HG03064 (cell line): ENCODE measurements at regions not wholly inside any gene's neighbourhood (a gene's known extent, or its start where the extent isn't known, plus 50 kb on each side); places are given as distances from the start of the nearest gene placed in this dataset.

Experiments used
- ATAC-seq: cut with Tn5 transposase; IDR thresholded peaks from one replicate; pipeline ENCODE4 v1.9.1; 2021; ENCODE audit warnings: low read depth; ENCODE audit not compliant: unreplicated experiment

DNA sequence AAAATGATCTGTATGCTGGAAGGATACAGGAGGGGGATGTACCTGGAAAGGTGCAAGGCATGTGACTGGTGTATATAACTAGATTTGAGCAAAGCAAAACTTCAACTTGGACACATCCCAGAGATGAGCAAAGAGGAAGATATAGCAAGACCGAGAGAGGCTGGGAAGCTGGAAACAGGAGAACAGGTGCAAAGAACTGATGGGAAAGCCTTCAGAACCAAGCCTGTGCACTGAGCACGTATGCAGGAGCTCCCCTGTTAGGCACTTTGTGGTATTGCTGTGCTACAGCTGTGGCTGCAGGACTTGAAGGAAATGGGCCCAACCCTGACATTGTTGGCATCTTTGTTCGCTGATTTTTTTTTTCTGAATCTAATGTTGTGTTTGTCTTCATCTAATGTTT is 120.7 kb upstream of the PWP1 start:
- ATAC-seq = no peak

- ATAC-seq = no peak
These were observed 120.0 kb upstream of the PWP1 start for GRCh38 chr12:107565551-107565950.

- no peak for ATAC-seq
These were observed 117.6 kb upstream of the PWP1 start for GRCh38 chr12:107567876-107568619.

GRCh38 chr12:107568718-107569117 is 116.9 kb upstream of the PWP1 start:
- no peak for ATAC-seq

DNA sequence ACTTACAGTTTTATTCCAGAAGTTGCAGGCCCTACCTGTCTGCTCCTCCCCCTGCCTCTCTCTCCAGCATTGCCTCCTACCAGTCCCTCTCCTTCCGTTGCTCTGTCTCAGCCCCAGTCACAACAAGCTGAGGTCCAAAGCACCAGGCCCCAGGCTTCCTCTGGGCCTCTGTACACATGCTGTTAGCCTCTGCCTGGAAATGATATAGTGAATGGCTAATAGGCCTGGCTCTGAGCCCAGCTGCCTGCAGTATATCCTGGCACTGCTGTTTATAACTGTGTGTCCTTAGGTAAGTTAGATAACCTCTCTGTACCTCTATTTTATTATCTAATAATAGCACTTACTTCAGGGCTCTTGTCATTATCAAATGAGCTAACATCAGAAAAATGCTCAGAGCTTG is 114.9 kb upstream of the PWP1 start:
- no peak for ATAC-seq

- ATAC-seq = no peak
These were observed 114.1 kb upstream of the PWP1 start for GRCh38 chr12:107571492-107571891.

GRCh38 chr12:107574691-107575090 is 110.9 kb upstream of the PWP1 start:
- ATAC-seq = no peak

DNA sequence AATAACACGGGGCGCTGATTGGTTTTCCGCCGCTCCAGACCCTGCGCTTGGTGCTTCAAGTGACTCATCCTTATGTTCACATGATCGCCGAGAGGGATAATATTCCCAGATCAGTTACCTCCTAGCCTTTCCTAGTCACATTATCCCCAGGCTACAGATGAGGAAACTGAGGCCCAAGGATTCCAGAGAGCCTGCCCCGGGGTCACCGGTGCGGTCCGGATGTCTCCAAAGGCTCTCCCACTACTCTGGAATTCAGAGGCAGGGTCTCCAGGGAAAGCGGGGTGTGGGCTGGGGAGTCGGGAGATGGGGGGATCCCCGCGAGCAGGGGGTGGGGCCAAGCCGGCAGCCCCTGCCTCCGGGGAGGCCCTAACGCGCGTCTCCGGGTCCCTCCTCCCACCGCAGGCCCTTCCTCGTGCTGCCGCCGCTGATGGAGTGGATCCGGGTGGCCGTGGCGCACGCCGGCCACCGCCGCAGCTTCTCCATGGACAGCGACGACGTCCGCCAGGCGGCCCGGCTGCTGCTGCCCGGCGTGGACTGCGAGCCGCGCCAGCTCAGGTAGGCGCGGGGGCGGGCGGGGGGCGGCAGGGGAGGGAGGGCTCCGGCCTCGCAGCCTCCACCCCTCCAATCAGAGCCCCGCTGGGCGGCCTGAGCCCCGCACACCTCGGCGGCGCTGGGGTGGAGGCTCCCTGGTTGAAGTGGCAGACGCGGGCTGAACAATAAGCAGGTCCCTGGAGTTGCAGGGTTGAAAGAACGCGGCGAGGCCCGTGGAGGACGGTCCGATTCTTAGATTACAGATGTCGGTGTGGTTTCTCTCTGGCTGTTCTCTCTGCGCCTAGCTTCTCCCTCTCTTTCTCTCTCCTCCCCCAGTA is 104.6 kb upstream of the PWP1 start:
- no peak for ATAC-seq

- no peak for ATAC-seq
These were observed 104.0 kb upstream of the PWP1 start for GRCh38 chr12:107581619-107582015.

GRCh38 chr12:107583551-107583950 is 102.0 kb upstream of the PWP1 start:
- no peak for ATAC-seq

DNA sequence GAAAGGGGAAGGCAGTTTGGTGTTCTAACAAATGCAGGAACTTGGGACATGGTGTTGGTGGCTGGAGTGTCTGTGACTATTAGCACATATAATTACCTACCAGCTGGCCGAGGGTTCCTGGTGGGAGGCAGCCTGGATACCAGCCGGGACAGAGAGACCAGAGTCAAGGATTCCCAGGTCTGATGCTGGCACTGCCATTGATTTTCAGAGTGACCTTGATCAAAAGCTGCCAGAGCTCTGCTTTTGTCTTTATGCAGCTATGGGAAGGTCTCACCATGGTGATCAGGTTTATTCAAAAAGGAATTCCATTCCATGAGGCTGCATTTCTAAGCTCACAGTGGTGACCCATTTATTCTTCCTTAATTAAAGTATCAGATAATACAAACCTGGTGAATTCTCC is 101.0 kb upstream of the PWP1 start:
- no peak for ATAC-seq

DNA sequence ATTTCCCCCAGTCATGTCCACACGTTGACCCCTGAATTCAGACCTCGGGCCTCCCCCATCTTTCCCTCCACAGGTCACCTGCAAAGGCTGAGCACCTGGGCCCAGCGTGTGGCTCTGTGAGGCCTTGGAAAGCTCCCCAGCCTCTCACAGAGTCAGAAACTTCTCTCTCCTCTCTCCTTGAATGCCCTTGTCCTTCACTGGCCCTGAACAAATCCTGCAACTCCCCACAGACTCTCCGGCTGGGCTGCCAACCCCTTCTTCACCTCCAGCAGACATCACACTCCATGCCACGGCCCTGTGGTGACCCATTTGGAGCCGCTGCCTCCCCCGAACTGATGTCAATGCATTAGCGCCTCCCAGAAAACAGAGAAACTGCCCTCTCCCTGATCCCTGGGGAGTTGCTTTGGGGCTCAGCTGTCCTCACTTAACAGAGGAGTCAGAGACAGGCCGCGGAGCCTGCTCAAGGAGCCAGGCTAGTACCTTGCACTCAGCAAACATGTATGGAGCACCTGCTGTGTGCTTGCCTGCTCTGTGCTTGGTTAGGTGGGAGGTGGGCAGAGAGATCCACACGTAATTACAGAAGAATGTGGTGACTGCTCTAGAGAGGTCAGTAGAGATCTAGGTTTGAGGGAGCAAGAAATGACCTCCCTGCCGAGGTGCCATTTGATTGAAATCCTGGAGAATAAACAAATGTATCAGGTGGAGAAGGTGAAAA is 99.2 kb upstream of the PWP1 start:
- ATAC-seq = no peak

DNA sequence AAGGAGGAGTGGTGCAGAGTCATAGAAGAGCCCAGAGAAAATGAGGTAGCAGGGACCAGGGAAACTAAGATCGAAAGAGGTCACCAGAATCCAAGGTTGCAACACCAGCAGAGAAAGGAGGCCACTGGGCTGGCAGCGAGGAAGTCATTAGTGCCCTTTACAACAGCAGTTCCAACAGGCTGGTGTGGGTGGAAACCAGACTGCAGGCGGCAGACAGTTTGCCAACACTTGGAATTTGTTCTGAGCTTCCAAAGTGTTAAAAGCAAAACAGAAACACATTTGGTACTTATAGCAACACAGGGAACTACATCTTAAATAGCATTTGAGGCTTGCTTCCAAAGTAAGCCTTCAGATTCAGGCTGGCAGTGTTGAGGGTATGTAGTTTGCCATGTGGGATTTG is 95.2 kb upstream of the PWP1 start:
- no peak for ATAC-seq

DNA sequence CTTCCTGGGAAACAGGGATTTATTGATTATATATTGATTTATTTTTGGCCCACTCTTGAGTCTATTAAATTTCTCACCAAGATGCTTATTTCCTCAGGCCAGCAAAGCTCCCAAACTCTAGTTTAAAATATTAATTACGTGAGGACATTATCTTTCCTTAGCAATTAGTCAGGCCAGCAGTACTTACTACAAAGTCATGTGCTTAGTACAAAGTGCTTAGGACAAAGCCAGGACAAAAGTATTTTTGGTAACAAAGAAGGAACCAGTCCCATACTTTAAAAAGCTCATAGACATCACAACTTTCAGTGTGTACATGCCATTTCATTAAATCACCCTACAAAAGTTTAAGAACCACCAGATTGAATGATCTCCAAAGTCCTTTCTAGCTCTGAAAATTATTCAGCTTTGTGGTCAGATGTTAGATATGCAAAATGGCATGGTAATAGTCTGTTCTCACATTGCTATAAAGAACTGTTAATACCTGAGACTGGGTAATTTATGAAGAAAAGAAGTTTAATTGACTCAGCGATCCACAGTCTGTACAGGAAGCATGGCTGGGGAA is 94.7 kb upstream of the PWP1 start:
- ATAC-seq = no peak

DNA sequence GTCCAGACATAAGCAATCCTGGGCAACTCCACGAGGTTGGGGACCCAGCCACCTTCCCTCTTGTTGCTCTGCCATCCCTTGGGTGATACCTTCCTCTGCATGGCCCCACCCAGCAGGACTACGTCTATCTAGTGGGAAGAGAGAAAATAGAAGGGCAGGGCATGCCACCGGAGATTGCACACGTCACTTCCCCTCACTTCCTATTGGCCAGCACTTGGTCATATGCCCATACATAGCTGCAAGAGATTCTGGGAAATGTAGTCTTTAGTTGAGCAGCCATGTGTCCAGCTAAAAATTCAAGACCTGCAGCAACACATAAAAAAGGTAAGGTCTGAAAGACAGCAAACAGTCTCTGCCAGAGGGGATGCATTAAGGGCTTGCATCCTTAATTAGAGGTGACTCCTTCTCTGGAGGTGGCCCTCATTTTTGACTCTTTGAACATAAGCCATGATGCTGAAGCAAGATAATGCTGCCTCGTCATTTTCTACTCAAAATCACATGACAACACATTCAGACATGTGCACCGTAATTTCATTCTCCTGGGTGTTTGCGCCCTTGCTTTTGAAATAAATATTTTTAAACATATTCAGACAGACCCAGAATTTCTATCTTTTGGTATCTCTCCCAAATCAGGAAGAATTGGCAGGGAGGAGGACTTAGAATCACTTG is 91.8 kb upstream of the PWP1 start:
- ATAC-seq = no peak

DNA sequence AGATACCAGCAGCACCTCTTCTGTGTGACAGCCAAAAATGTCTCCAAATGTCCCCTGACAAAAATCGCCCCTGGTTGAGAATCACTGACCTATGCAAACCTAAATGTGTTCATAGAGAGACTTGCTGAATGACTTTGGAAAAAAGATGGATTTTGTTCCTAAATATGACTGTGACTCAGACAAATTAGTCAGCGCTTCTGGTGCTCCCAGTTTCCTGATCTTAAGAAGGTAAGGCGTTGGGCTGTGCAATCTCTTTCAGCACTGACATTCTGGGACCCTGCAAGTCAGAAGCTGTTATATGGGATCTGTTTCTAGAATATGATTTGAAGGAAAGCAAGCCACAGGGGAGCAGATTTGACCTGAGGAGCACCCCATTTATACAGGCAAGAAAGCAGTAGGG is 90.6 kb upstream of the PWP1 start:
- no peak for ATAC-seq

DNA sequence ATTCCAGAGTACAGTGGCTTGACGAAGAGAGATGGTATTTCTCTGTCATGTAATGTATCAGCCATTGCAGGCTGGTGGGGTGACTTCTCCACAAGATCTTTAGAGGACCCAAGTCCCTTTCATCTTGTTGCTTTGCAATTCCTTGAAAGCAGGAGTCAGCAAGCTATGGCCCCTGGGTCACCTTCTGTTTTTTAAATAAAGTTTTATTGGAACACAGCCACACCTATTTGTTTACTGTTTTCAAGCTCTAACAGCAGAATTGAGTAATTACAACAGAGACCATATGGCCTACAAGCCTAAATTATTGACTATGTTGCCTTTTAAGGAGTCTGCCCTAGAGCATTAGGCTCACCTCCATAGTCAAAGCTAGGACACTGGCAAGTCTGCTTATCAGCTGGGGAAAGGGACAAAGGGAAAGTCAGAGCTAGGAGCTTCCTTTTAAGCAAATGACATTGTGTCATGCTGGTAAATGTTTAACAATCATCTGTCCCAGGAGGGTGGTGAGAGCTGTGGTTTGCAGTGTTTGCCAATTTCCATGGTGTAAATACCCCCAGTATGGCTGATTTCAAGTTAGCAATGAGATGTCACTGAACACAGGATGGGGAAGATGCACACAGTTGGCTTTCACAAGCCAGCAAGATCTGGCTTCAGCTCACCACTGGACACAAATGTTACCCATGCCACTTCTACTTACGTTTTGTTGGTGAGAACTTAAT is 87.7 kb upstream of the PWP1 start:
- no peak for ATAC-seq

DNA sequence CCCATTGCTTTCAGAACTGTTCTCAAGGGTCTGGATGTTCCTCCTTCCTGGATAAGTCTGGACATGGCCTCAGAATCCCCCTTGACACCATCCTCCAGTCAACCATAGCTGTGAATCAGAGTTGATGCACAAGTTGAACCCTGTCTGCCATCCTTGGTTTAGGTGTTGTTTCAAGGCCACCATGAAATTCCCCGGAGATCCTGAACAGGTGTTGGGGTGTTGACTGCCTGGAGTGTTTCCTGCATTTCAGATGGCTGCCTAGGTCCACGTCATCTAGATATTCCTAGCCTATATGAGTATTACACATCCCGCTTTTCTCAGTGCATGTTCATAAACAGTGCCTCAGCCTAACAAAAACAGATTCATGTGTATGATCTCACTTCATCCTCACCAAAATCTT is 86.7 kb upstream of the PWP1 start:
- ATAC-seq = no peak

DNA sequence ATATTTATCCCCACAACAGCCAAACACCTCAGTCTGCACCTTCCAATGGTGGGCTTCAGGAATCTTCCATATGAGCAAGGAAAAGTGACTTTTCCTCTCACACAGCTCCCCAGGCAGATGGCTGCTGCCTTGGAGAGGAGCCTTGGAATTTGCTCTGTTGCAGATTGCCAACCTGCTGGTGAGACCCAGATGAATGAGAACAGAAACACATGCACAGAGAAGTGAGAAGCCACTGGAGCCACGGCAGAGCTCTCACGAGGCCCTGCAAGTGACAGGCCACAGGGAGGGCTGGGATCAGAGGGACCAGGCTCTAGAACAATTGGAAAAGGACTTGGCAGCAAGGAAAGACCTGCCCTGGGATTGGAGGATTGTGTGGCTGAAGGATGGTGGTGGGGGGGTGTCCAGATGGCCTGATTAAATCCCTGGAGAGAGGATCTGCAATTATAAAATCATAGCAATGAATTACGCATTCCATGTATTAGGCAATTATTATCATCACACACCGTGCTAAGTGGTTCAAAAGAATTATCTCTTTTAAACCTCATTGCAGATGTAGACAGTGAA is 84.9 kb upstream of the PWP1 start:
- no peak for ATAC-seq

- ATAC-seq = no peak
These were observed 83.2 kb upstream of the PWP1 start for GRCh38 chr12:107602446-107602845.
